Stimulated activated naive CD4-positive, alpha-beta T cell (primary cell): ENCODE measurements at regions not wholly inside any gene's neighbourhood (a gene's known extent, or its start where the extent isn't known, plus 50 kb on each side); places are given as distances from the start of the nearest gene placed in this dataset.

Experiments
- DNase-seq, 6 experiments: peaks; one replicate each; lab custom pipeline; 2025; lab: John Stamatoyannopoulos, UW

GRCh38 chr10:2019803-2020202 is 282.5 kb upstream of the ADARB2 start:
- DNase-seq: no peak

DNA sequence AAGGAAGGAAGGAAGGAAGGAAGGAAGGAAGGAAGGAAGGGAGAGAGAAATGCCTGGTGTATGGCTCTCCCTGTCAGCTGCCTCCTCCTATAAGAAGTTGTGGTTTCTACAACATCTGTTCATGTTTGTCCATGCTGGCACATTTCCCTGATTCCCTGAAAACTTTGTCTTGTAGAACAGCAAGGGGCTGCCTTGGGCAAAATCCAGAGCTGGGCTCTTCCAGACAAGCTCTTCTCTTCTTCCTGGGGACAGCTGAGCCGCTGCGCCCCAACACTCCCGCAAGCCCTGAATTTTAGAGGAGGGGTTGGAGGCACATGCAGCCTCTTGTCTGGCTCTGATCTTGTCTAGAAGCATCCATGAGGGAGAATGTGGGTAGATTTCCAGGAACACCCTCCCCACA is 282.0 kb upstream of the ADARB2 start:
- DNase-seq: no peak

- no peak for DNase-seq
Observed at GRCh38 chr10:2014541-2014940, 277.2 kb upstream of the ADARB2 start.

- no peak for DNase-seq
Observed at GRCh38 chr10:2012209-2012608, 274.9 kb upstream of the ADARB2 start.

- DNase-seq: no peak
Observed at GRCh38 chr10:2011106-2011716, 273.9 kb upstream of the ADARB2 start.

DNA sequence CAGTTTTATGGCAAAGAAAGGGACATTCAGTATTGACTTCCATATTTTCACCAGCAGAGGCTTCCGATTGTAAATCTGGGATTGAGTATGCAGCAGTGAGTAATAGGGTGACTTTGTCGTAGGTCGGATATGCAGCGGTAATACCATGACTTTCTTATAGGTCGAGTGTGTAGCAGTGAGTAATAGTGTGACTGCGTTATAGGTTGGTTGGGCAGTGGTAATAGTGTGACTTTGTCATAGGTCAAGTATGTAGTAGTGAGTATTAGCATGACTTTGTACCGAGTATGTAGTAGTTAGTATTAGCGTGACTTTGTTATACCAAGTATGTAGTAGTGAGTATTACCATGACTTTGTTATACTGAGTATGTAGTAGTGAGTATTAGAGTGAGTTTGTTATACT is 268.2 kb upstream of the ADARB2 start:
- no peak for DNase-seq

DNA sequence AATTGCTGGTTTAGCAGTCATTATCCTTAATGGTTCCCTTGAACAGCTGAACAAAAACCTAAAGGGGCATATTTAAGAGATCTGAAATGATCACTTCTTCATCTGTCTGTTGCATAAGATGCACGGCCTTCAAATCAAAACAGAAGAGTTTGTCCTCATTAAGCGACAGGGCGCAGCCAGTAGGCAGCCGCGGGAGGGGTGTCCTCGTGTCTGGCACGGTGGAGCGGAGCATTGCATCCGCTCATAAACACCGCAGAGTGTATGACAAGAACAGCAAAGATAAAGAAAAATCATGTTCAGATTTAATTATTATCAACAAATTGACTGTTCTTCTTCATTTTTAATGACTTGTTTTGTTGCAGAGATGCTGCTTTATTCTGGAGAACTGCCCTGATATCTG is 255.6 kb upstream of the ADARB2 start:
- no peak for DNase-seq

DNA sequence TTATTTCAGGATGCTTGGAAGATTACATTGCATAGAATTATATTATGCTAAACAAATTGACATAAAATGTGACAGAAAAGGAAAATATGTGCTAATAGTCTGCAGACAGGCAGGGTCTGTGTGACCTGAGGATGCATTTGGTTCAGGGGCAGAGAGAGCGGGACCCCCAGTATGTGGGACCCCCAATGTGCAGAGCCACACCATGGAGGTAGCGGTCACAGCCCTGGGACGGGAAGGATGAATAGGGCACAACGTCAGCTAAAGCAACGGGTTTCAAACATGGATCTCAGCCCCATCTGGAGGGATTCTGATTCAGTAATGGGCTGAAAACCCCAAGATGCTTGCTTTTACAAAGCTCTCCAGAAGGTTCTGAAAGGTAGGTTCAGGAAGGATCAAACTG is 251.8 kb upstream of the ADARB2 start:
- no peak for DNase-seq

- DNase-seq: no peak
Observed at GRCh38 chr10:1981976-1982375, 244.7 kb upstream of the ADARB2 start.

DNA sequence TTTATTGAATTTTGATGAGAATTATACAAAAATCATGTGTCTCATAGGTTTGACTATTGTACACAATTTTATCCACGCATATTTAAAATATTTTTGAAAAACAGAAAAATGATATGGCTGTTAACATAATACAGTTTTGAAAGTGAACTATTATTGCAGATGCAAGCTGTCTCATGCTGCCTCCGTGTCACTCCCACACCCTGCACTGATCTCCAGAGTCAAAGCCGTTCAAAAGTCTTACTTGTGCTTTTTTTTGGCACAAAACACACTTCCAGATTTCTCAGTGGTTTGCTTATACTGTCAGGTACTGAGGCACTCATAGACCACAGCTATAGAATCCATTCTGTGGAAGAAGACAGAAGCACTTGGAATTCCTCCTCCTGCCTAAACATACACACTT is 243.1 kb upstream of the ADARB2 start:
- no peak for DNase-seq

- no peak for DNase-seq
Observed at GRCh38 chr10:1978584-1978983, 241.3 kb upstream of the ADARB2 start.

DNA sequence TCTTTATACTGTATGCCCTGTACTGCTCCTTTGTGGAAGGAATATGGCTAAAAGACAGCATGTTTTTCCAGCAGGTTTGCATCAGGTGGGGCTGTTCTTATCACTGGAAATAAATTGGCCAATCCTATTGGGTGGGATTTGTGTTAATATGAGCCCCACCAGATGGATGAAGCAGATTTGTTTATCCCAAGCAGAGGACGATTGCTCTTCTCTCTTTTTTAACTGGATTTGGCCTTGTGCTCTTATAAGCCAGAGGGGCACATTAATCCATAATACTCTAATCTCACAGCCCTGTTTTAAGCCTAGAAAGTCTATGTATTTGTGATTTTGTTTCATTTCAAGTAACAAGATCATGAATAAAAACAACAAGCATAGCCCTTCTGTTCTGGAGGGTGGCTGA is 240.1 kb upstream of the ADARB2 start:
- no peak for DNase-seq

GRCh38 chr10:1972406-1972805 is 235.1 kb upstream of the ADARB2 start:
- DNase-seq: no peak

- DNase-seq: no peak
Observed at GRCh38 chr10:1968257-1969033, 231.1 kb upstream of the ADARB2 start.

GRCh38 chr10:1966712-1967376 is 229.5 kb upstream of the ADARB2 start:
- no peak for DNase-seq

- DNase-seq: no peak
Observed at GRCh38 chr10:1964476-1964875, 227.2 kb upstream of the ADARB2 start.

DNA sequence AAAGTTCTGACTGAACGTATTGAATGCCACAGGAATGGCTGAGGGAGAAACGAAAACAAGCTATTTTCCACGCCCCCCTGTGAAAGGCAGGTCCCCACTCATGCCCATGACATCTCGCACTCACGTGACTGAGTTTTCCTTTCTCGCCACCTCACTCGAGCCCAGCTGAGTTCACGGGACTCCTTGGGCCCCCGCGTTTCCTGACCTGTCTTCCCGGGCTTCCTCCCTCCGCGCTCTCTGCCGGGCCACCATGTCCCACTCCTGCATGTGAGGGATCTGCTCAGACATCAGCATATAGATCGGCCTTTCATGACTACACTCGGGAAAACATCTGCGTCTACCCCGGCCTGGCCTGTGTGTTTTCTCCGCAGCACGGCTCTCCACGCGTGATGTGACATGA is 226.0 kb upstream of the ADARB2 start:
- no peak for DNase-seq

DNA sequence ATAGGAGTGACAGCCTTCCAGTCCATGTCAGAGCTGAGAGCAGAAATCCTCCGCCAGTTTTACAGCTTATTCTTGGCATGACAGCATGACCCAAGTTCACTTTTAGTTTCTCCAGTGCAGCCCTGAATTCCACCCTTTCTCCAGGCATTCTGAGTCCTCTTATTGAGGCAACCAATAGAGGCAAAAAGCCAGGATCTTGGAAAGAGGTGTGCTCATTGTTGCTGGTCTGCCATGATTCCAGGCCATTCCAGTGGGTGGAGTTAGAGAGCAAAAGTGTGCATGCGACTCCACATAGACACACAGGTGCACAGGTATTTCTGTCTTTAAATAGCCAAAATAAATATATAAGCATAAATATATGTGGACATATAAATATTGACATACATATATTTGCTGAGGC is 224.7 kb upstream of the ADARB2 start:
- no peak for DNase-seq

DNA sequence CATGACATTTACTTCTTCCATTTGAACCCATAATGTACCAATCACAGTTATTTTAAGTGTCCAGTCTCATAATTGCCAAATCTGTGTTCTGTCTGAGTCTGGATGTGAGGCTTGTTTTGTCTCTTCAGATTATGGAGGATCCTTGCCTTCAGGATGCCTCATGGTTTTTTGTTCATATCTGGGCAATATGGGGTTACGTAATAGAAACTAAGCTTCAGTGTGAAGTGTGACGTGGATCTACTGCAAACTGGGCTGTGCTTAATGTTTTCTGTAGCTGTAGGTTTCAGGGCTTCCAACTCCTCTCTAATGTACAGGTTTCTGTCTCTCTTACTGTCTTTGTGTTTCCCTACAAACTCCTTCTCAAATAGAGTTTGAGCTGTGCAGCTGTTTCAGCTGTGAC is 223.7 kb upstream of the ADARB2 start:
- DNase-seq: no peak

GRCh38 chr10:1957057-1957456 is 219.7 kb upstream of the ADARB2 start:
- no peak for DNase-seq

DNA sequence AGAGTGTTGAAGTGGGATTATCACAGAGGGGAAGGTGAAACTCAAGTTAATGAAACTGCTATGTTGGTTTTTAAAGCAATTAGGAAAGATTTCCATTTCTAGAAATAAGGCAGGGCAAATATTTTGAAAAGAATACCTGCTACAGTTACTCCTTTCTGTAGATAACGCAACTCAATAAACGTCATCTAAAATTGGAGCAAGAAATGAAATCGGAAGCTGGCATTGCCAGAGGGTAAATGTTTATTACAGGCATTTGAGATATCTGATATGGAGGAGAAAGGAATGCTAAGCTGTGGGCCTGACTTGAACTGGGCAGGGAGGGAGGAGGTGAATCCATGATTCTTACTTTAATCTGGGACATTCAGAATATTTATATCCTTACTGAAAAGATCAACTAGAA is 217.0 kb upstream of the ADARB2 start:
- no peak for DNase-seq

DNA sequence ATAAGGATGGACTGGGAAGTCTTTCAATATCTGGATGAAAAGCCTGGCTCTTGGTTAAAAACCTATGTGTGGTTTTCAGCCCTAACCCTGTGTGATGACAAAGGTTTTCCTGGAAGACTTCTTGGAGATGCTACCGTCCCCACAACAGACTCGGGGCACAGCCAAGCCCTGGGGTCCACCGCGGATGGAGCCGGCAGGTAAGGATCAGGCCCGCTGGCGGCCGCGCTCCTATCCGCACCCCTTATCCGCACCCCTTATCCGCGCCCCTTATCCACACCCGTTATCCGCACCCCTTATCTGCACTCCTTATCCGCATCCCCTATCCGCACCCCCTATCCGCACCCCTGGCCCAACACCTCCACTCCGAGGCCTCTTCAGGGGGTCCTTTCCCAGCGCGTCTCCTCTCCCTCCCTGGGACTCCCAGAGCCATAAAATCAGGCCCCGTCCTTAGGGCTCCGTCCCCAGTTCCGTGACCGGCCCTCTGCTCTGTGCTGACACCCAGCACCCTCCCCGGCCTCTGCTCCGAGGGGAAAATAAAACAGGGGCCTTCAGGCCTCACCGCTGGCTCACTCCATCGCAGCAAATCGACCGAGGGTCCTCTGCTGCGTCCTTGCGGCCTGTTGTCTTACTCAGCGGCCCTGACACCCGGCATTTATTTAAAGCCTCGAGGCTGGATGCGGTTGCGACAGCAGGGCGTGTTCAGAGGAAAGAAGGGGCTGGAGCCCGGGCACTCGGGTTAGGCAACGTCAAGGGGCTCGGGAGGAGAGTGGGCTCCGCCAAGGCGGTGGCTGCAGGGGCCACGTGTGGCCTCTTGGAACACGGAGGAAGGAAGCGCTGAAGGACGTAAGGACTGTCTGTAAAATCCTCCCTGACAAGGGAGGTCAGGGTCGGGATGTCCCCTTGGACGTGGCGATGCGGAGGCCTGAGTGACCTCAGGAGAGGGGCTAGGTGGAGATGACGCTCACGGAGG is 215.1 kb upstream of the ADARB2 start:
- DNase-seq: no peak
